HL-60 (cell line): ENCODE measurements at regions not wholly inside any gene's neighbourhood (a gene's known extent, or its start where the extent isn't known, plus 50 kb on each side); places are given as distances from the start of the nearest gene placed in this dataset.

Experiments used
- CTCF ChIP-seq: IDR thresholded peaks from one replicate; pipeline ENCODE4 v1.5.1; 2011; ENCODE audit warnings: low read length, control low read depth, inconsistent platforms; ENCODE audit not compliant: insufficient read depth
- GABPA ChIP-seq: IDR thresholded peaks from 2 replicates; pipeline ENCODE4 v1.6.1; 2012; ENCODE audit warnings: low read depth
- POLR2AphosphoS5 ChIP-seq: IDR thresholded peaks from 2 replicates; pipeline ENCODE4 v1.6.1; 2012; ENCODE audit warnings: low read depth

- no peak for TF ChIP-seq CTCF
- TF ChIP-seq GABPA: no peak
- no peak for TF ChIP-seq POLR2AphosphoS5
These were observed 387.5 kb downstream of the MTX2 start for GRCh38 chr2:176656776-176657140.
